GM12891 (cell line): ENCODE measurements at regions not wholly inside any gene's neighbourhood (a gene's known extent, or its start where the extent isn't known, plus 50 kb on each side); places are given as distances from the start of the nearest gene placed in this dataset.

Experiments
- DNase-seq: peaks from one replicate; pipeline ENCODE4 v3.0.0; 2011; ENCODE audit warnings: low spot score; ENCODE audit not compliant: insufficient read length
- FAIRE-seq: peaks from 2 replicates; lab custom pipeline; 2011; peaks lifted over from hg19 to GRCh38; lab: Jason Lieb, UNC
- PAX5 ChIP-seq: IDR thresholded peaks from 2 replicates; pipeline ENCODE4 v1.6.1; 2011; ENCODE audit warnings: low read length, moderate library complexity, mild to moderate bottlenecking; ENCODE audit not compliant: insufficient read depth, severe bottlenecking
- POLR2A ChIP-seq: IDR thresholded peaks from 2 replicates; pipeline ENCODE4 v1.6.1; 2011; ENCODE audit warnings: low read depth, low read length, control low read depth
- POLR2AphosphoS5 ChIP-seq: IDR thresholded peaks from 2 replicates; pipeline ENCODE4 v1.6.1; 2011; ENCODE audit warnings: low read depth, low read length, control low read depth
- POU2F2 ChIP-seq: IDR thresholded peaks from 2 replicates; pipeline ENCODE4 v1.6.1; 2011; ENCODE audit warnings: low read depth, mild to moderate bottlenecking, control low read depth, low read length, moderate library complexity
- SPI1 ChIP-seq: IDR thresholded peaks from 2 replicates; pipeline ENCODE4 v1.6.1; 2011; ENCODE audit warnings: low read depth, low read length, control low read depth
- TAF1 ChIP-seq: IDR thresholded peaks from 2 replicates; pipeline ENCODE4 v1.6.1; 2011; ENCODE audit warnings: low read depth, low read length, control low read depth

DNA sequence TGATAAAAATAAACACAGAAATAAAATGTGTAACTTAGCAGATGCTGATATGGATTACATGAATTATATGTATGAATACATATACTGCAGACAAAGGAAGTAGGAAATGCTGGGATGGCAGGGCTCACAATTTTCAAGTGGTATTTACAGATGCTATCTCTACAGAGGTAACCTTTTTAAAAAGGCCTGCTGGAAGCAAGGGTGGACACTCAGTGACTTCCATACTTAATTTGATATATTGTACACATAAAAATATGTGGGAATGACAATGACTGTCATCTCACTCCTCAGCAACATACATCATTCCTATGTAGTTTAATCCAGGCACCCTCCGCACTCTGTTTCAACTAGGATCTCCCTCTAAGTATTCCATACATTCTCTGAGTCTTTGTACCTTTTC, 452.9 kb downstream of the DTHD1 start:
- no peak for FAIRE-seq
- no peak for DNase-seq
- TF ChIP-seq POLR2A (no peak), TAF1 (no peak), PAX5 (no peak), SPI1 (no peak), POLR2AphosphoS5 (no peak)

- no peak for TF ChIP-seq POU2F2
- no peak for TF ChIP-seq SPI1
- no peak for TF ChIP-seq POLR2A
- TF ChIP-seq PAX5: no peak
- TF ChIP-seq TAF1: no peak
- TF ChIP-seq POLR2AphosphoS5: no peak
- DNase-seq (no peak), FAIRE-seq (no peak)
These were observed 456.3 kb downstream of the DTHD1 start for GRCh38 chr4:36737691-36738090.

DNA sequence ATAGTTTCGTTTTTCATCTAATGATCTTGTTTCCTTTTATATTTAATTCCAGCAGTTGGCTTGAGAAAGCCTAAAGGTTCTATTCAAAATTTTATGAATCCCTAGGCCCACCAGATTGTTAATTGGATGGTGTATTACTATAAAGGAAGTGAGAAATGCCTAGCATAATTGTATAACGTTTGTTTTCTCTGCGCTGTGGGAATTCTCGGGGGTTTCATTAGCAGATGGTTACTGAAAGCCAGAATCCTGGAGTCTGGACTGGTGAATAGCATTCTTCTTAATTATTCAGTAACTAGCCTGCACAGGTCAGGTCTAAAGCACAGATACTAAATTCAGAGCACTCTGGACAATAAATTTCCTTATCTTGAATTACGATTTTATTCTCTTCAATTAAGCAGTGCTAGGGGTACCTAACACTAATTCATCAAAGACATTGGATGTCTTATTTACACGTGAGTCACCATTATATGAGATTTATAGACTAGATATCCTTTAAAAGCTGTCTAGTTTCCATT, 459.4 kb downstream of the DTHD1 start:
- TF ChIP-seq POU2F2 (no peak), TAF1 (no peak), POLR2AphosphoS5 (no peak), SPI1 (no peak), POLR2A (no peak)
- FAIRE-seq (no peak), DNase-seq (no peak)

GRCh38 chr4:36747277-36748129, 466.1 kb downstream of the DTHD1 start:
- TF ChIP-seq SPI1: no peak
- TF ChIP-seq POU2F2: no peak
- TF ChIP-seq POLR2A: no peak
- no peak for TF ChIP-seq POLR2AphosphoS5
- no peak for TF ChIP-seq PAX5
- TF ChIP-seq TAF1: no peak
- FAIRE-seq: no peak
- DNase-seq: no peak

- DNase-seq (no peak), FAIRE-seq (no peak)
- no peak for TF ChIP-seq POLR2AphosphoS5
- no peak for TF ChIP-seq SPI1
- TF ChIP-seq POU2F2: no peak
- no peak for TF ChIP-seq PAX5
- TF ChIP-seq TAF1: no peak
- no peak for TF ChIP-seq POLR2A
These were observed 471.6 kb downstream of the DTHD1 start for GRCh38 chr4:36753048-36753447.

DNA sequence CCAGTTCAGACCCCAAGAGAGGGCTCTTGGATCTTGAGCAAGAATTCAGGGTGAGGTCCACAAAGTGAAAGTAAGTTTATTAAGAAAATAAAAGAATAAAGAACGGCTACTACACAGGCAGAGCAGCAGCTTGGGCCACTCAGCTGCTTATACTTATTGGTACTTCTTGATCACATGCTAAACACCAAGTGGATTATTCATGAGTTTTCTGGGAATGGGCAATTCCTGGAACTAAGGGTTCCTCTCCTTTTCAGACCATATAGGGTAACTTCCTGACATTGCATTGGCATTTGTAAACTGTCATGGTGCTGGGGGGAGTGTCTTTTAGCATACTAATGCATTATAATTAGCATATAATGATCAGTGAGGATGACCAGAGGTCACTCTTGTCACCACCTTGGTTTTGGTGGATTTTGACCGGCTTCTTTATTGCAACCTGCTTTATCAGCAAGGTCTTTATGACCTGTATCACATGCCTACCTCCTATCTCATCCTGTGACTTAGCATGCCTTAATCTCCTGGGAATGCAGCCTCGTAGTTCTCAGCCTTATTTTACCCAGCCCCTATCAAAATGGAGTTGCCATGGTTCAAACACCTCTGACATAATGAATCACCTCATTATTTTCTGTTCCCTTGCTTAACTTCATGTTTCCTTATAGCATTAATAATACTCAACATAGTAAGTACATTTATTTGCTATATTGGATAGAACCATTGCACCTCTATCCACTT, 476.3 kb downstream of the DTHD1 start:
- FAIRE-seq: no peak
- TF ChIP-seq POU2F2 (no peak), PAX5 (no peak), POLR2A (no peak), POLR2AphosphoS5 (no peak), TAF1 (no peak), SPI1 (no peak)

GRCh38 chr4:36758312-36759178, 477.1 kb downstream of the DTHD1 start:
- no peak for FAIRE-seq
- DNase-seq: no peak
- no peak for TF ChIP-seq POLR2AphosphoS5
- TF ChIP-seq SPI1: no peak
- no peak for TF ChIP-seq POLR2A
- TF ChIP-seq TAF1: no peak

More for the DNA sequence above, 476.3 kb downstream of the DTHD1 start:
- DNase-seq: no peak

DNA sequence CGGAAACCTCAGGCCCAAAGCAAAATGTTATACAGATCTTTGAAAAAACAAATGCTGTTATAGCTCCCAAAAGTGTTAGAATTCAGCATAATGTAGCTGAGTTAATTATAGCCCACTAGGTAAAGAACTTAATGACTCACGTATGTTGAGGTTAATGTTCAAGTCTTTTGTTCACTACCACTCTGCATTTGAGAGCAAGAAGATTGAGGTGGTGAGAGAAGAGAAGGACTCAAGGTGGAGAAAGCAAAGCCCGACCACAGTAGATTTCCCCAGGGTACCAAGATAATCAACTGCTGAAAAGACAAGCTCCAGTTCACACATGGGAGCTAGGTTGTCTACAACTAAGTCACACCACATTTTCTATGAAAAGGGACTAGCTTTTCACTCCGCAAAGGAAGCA, 480.2 kb downstream of the DTHD1 start:
- DNase-seq (no peak), FAIRE-seq (peak; percentile 72)
- TF ChIP-seq PAX5 (no peak), POU2F2 (no peak)

GRCh38 chr4:36763814-36764213, 480.7 kb upstream of the NWD2 start:
- no peak for DNase-seq
- TF ChIP-seq SPI1: no peak
- TF ChIP-seq POLR2AphosphoS5: no peak
- TF ChIP-seq POU2F2: no peak
- no peak for TF ChIP-seq PAX5
- no peak for FAIRE-seq

DNA sequence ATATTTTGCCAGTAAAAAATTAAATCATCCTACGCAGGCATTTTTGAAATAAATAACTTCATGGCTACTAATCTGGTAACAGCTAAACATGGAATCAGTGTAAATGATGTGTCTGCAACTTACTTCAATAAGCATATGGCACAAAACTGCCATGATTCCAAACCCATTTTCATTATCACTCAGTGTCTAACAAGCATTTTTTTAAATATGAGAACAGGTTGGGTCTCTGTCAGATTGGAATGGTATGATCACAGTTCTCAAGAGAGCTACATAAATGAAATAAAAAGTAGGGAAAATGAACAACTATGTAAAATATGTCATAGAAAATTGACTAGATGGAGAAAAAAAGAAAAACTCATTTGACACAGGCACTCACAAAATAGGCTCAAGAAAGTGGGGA, 476.9 kb upstream of the NWD2 start:
- no peak for DNase-seq
- no peak for FAIRE-seq
- TF ChIP-seq POLR2A: no peak
- TF ChIP-seq PAX5: no peak
- no peak for TF ChIP-seq TAF1
- TF ChIP-seq SPI1: no peak
- no peak for TF ChIP-seq POLR2AphosphoS5
- no peak for TF ChIP-seq POU2F2
